ENCODE measurements at regions not wholly inside any gene's neighbourhood (a gene's known extent, or its start where the extent isn't known, plus 50 kb on each side); places are given as distances from the start of the nearest gene placed in this dataset.

DNA sequence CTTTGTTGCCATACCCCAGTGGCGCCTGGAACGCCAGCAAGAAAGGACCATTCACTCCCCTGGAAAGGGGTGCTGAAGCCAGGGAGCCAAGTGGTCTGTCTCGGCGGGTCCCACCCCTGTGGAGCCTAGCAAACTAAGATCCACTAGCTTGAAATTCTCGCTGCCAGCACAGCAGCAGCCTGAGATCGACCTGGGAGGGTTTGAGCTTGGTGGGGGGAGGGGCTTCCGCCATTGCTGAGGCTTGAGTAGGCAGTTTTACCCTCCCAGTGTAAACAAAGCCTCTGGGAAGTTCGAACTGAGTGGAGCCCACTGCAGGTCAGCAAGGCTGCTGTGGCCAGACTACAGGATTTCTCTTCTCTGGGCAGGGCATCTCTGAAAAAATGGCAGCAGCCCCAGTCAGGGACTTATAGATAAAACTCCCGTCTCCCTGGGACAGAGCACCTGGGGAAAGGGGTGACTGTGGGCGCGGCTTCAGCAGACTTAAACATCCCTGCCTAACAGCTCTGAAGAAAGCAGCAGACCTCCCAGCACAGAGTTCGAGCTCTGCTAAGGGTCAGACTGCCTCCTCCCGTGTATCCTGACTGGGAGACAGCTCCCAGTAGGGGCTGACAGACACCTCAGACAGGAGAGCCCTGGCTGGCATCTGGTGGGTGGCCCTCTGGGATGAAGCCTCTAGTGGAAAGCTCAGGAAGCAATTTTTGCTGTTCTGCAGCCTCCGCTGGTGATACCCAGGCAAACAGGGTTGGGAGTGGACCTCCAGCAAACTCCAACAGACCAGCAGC is 281.1 kb upstream of the SP4 start:
- no peak for DNase-seq (ENCODE audit: low spot score)

DNA sequence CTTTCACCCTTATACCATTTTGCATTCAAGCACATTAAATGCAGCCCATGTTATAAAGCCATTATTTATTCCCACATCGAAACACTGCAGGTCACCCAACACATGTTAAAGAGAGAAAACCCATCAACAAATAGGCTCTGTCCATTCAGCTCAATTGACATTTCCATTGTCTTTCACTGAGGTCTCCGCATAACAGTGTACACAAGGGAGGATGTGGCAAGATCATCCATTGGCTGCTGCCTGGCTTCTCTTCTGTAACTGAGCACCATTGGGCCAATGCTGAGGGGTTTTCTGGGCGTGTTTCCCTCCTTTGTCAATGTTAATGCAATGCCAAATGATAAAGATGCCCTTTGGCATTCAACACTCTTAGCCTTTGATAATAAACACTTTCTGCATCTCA is 278.1 kb upstream of the SP4 start:
- DNase-seq (ENCODE audit: low spot score): no peak

DNA sequence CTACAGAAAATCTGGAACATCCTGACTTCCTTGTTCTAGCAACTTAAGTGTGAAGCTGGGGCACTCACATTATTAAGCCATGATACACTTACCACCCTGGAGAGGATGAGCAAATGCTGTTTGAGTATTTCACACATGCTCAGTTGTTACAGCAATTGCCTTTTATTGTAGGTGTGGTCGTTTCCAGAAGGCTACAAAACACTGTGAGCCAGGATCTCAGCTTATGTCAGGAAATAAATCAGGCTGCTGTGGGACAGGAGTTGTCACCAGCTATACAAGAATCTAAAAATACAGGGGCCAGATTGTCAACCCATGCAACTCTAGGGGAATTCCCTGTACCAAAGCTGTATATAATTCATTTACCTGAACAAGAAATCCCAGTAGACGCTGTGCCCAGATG is 273.3 kb upstream of the SP4 start:
- no peak for DNase-seq (ENCODE audit: low spot score)

DNA sequence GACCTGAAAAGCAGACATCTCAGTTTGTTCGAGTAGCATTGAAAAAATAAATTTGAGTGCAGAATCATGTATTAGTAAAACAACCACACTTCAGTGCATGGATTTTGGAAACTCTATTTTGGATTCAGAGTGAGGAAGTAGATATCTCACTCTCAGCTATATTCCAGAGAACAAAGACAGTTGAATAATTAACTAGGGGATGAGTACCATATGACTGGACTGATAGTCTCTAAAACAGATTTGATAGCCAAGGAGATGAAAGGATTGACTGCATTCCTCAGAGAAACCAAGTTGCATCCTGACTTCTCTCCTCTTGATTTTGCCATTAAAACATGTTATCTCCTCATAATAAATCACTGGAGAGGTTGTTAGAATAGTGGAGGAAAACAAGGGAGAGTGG is 268.4 kb upstream of the SP4 start:
- no peak for DNase-seq (ENCODE audit: low spot score)

DNA sequence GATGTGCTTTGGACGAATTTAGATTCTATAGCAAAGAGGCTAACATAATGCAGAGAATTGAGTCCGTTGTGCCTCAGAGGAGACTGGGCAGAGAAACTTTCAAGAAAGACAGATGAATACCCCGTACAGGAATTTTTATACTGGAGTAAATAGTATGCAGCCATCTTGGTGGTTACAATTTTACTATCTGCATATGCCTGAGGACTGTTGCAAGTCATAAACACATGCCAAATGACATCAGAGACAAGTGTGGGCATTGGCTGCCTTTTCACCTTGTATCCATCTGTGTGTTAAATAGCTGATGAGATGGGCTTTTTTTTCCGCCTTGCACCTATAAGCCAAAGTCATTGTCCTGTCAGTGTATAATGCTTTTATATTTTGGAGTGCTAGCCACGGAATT is 267.5 kb upstream of the SP4 start:
- no peak for DNase-seq (ENCODE audit: low spot score)

DNA sequence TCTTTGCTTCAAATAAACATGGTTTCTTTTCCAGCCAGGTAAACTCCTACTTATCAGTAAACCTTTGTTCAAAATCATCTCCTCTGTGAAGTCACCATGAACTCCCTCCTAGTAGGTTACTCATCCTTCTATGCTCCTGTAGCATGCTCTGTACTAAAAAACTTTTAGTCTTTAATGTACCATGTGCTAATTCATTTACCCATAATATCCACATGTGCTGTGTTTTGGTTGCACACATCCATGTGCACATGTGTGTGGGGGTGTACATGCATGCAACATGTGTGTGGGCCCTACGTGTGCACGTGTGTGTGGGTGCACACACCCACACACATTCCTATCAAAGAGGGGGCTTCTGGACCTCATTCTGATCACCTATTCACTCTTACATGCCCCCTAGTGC is 259.9 kb upstream of the SP4 start:
- DNase-seq (ENCODE audit: low spot score): no peak

DNA sequence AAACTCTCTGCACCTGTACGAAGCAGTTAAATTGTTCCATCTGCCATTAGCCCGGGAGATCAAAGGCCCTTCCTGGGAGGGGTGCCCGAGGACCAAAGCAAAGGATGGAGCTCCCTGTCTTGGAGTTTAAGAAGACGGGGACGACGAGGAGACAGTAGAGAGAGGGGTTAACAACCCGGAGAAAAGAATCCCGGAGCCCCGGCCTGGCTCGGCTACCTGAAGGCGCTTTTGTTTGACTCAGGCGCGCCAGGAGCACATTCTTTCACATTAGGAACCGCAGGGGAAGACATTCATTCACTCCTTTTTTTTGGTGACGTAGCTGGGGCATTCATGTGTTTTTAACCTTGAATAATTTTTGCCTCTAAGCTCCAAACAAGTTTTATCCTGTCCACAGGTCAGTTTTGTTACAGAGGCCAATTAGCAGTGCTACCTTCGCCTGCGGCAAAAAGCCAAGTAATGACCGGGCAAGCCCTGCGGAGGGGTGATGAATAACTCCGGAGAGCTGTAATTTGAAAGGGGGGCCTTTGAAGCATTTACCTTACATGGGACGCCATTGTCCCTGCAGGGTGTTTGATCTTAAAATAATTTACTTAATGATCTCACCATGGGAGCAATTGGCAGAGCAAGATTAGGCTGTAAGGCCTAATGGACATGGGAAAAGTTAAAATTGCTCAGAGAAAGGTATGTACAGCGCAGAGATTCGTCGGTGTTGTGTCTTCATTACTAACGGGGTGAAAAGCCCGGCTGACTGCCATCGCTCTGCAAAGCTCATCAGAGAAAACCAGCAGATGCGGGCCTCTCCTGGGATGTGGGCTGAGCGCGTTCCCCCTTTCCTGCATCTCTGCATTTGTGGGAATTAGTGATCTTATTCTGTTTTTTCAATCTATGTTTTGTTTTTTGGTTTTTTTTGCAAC is 258.0 kb upstream of the SP4 start:
- DNase-seq (ENCODE audit: low spot score): no peak

DNA sequence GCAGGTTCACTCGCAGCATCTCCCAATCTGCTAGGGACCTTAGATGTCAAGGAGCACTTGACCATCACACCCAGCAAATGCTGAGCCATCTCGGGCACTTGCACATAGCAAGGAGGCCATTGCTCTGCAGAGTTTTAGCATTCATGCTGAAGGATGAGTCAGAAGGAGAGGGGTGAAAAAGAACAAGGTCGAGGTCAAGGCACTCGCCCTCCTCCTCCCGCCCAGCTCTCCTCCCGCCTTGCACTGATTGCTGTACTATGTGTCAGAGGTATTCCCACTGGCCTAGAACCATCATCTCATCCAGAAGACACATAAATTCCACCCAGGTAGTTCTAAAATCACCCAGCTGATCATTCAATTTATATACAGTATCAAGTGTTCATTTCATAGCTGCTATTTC is 255.1 kb upstream of the SP4 start:
- DNase-seq (ENCODE audit: low spot score): no peak

DNA sequence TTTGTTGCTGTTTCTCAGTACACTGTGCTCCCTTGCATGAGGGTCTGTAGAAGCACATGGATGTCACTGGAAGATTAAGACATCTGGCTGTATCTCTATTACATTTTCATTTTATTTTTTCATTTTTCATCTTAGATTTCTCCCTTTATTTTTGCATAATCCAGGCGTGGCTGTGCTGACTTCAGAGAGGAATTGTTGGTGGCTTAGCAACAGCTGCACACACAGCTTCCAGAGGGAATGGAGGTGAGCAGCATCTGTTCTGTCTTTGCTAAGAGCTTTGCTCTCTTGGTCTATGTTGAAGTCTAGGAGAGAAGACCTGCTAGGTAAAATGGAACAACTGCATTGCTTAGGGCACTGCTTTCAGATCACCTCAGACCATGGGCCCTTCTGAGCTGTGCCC is 254.4 kb upstream of the SP4 start:
- no peak for DNase-seq (ENCODE audit: low spot score)

DNA sequence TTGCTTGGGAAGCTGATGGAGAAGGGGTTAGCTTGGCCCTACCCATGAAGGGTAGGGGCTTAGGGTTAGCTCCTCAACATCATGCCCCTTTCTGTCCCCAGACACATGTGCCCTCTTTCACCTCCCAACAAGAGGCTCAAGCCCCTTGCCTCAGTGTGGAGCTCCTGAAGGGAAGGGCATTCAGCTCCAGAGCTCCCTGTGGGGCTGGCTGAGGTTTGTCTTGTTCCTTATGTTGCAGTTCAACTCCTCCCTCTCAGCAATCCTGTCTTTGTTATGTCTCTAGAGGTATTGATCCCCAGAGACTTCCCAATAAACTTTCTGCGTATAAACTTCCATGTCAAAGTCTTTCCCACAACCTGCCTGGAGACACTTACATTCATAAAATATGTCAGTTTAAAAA is 252.2 kb upstream of the SP4 start:
- DNase-seq (ENCODE audit: low spot score): no peak

DNA sequence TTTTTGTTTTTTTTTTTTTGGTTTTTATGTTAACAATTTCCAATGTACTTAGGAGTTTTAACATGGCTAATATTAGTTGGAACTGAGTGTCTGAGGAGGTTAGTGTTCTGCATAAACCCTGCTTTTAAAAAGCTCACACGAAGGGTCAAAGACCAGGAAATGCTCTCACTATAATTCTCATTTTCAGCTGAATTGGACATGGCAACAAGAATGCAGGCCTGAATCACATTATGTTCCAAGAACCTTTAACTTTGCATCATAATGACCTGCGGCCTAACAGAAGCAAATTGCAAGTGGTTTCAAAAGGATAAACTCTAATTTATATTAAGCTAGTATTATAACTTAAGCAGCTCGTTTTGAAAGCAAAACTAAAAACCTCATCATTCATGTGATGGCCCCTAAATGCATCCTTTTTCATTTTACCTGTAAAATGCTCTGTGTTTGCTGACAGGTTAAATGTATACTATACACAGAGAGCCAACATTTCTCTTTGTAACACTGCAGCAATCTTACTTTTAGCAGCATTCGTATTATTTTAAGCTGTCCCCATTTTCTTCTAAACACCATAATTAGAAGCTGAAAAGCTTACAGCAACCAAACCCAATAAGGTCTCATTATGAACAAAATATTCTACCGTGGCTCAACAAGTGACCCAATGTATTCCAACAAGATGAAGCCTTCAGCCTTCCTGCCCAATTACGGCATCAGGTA is 242.8 kb upstream of the SP4 start:
- no peak for DNase-seq (ENCODE audit: low spot score)

DNA sequence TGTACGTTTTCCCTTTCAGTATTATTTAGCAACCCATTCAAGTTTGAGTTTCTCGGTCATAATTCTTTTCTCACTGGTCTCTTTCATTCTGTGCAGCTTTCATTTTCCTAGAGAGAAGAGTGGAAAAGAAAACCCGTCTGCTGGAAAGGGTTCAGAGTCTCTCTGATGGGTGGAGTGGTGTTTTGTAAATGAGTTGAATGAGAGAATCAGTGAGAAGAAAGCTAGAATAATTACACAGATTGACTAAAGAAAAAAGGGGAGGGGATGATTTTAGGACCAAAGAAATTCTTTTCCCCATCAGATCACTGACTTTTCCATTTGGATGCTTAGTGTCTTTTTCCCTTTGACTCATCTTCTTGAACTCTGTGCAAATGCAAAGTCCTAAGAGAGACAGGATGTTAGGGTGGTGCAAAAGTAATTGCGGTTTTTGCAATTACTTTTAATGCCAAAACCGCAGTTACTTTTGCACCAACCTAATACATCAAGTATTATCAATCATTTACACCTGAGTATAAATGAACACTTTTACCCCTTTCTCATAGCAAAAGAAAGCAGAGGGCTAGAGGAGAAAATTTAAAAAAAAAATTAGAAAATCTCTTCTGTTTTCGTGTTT is 242.1 kb upstream of the SP4 start:
- DNase-seq (ENCODE audit: low spot score): no peak

DNA sequence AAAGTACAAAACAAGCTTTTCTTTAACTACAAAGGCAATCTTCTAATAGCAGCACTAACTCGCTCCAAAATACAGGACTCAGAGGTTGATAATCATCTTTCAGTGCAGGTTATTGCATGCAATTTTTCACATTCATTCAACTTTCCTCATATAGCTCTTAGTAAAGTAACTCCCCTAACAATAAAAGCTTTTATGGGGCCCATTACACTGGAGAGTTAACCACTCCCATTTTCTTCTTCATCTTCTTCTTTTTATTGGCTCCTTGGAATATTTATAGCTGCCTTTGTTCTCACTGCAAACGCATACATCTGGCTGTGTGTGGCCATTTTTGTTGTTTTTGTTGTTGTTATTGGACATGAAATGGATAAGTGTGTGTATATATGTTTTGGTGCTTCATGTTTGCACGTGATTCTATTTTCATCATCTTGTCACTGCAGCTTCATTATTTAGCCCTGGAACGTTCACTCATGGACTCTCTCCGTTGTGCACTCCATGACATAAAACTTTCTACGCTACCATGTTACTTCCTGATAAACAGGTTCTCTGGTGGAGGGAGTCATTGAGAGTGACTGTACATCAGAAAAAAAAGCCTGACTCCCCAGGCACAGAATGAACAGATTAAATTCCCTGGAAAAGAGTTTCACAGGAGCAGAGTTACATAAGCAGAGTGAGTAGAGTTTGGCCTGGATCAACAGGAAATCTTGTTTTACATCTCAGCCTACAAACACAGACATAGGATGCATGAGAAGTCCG is 236.4 kb upstream of the SP4 start:
- DNase-seq (ENCODE audit: low spot score): no peak

DNA sequence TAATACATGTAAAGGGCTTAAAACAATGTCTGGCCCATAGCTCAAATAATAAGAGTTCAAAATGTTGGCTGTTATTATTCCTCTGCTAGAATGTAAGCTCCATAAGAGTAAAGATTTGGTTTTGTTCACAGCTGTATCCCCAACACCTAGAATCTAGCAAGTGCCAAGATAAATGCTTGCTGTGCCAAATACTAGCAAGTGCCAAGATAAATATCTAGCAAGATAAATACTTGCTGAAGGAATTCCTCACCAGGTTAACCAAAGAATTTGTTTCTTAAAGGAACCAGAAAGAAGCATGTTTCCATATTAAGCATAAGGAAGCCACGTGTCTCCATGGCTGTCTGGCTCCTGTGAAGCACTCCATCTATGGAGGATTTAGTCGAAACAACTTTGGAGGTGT is 235.2 kb upstream of the SP4 start:
- no peak for DNase-seq (ENCODE audit: low spot score)

DNA sequence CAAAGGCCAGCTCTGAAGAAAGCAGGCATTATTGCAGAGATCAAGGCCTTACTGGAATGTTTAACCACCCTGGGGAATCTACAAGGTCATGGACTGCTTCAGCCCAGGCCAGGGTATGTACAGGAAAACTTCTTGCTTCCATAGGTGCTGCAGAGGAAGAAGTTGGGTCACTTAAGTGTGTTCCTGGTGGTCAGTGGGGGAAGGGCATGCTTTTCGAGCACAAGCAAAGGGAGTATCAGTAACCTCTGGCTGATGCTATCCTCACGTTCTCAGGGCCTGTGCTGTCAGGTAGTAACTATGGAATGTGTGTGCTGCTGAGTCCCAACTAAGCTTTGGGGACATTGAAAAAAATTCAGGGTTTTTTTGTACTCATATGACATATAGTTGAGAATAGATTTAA is 234.0 kb upstream of the SP4 start:
- no peak for DNase-seq (ENCODE audit: low spot score)

DNA sequence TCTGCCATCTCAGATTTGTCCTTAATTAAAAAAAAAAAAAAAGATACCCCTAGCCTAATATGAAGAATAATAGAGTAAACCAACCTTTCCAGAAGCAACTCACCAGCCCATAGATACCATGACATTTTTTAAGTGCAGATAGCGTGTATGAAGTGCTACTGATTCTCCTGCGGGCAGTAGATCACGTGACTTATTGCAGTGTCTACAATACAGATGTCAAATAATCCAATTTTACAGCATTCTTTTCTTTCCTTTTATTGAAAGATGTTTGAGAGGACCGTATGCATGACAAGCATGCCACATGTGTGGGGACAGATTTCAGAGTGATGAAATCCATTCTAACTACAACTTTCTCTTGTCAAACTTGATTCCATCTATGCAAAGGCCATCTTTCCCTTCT is 232.9 kb upstream of the SP4 start:
- no peak for DNase-seq (ENCODE audit: low spot score)

DNA sequence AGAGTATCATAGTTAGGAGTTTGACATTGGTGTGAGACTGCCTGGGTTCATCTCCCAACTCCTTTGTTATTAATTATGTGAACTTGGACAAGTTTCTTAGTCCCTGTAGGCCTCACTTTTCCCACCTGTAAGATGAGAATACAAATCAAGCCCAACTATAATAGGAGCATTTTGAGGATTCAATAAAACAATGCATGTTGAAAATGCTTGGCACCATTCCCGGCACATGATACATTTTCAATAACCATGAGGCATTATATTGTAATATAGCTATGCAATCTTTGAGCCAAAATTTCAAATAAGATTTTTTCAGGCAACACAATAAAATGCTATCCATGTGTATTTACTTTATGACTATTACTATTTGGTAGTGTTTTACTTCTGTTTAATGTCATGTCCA is 229.0 kb upstream of the SP4 start:
- DNase-seq (ENCODE audit: low spot score): no peak

DNA sequence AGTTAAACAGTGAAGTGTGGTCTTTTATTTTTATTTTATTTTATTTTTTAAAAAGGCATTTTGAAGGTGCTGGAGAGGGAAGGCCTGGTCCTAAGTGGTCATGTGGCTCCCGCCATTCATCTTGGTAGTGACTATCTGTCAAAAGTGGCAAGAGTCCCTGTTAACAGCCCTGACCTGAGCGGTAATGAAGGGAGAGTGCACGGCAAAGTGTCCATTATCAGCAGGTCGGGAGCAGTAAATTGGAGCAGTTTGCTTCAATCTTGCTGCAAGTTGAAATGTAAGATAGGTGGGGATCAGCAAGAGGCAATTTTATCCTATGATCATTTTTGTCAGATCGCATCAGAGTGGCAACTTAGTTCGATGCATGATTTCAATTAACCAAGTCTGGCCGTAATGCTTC is 227.4 kb upstream of the SP4 start:
- no peak for DNase-seq (ENCODE audit: low spot score)

DNA sequence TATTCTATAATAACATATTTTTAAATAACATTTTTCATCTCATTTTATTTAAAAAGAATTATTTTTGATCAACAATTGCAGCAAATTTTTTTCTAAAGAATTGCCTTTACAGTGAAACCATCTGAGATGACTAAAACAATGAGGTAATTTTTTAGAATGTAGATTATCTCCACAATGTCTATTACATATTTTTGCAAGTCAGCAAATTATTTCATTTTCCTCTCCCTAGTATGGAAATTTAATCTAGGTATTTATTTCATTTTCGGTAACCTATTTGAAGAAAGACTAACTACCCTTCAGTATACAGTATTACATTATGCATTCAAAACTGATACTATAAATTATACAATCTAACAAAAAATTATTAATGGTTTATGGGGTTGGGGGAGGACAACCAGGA is 213.2 kb upstream of the SP4 start:
- DNase-seq (ENCODE audit: low spot score): no peak

DNA sequence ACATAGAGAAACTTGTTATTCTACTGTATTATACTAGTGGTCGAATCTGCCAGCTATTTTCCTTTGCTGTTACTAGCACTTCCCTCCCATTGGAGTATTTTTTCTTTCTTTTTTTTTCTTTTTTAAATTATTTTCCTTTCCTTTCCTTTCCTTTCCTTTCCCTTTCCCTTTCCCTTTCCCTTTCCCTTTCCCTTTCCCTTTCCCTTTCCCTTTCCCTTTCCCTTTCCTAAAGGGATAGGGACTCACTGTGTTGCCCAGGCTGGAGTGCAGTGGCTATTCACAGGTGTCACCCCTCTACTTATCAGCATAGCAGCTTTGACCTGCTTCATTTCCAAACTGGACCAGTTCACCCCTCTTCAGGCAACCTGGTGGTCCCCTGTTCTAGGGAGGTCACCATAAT is 212.6 kb upstream of the SP4 start:
- DNase-seq (ENCODE audit: low spot score): no peak

DNA sequence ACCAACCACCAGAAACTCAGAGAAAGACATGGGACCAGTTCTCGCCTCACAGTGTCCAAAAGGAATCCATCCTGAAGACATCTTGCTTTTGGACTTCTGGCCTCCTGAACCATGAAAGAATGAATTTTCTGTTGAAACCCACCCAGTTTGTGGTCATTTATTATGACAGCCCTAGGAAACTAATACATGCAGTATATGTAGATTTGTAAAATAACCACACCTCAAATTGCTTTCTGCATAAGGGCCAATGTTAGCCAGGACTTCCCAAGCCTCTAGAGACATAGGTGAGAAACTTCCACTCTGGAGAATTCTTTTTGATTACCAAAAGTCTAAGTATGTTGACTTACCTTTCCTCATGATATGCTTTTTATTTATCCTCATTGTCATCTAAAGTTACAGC is 210.5 kb upstream of the SP4 start:
- DNase-seq (ENCODE audit: low spot score): no peak

DNA sequence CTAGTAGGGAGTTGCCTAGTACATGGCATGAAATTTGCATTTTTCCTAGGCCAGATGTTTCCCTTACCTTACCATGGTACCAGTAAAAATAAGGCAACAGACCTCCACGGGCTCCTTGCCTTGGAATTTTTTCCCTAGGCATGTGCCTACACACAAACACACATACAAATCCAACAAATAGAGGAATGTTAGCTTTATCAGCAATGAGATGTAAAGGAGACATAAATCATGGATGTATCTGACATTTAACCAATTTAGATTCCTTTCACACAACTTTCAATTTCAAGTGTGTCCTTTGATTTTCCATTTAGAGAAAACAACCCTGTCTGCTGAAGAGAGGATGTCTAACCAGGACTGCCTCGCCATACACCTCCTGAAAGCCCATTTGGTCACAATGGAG is 209.7 kb upstream of the SP4 start:
- no peak for DNase-seq (ENCODE audit: low spot score)

All from AG08396 (cell line).